ENCODE measurements at regions not wholly inside any gene's neighbourhood (a gene's known extent, or its start where the extent isn't known, plus 50 kb on each side); places are given as distances from the start of the nearest gene placed in this dataset.

GRCh38 chr1:24250791-24251190, 63.7 kb upstream of the IFNLR1 start:
- TF ChIP-seq, protein P1, sequence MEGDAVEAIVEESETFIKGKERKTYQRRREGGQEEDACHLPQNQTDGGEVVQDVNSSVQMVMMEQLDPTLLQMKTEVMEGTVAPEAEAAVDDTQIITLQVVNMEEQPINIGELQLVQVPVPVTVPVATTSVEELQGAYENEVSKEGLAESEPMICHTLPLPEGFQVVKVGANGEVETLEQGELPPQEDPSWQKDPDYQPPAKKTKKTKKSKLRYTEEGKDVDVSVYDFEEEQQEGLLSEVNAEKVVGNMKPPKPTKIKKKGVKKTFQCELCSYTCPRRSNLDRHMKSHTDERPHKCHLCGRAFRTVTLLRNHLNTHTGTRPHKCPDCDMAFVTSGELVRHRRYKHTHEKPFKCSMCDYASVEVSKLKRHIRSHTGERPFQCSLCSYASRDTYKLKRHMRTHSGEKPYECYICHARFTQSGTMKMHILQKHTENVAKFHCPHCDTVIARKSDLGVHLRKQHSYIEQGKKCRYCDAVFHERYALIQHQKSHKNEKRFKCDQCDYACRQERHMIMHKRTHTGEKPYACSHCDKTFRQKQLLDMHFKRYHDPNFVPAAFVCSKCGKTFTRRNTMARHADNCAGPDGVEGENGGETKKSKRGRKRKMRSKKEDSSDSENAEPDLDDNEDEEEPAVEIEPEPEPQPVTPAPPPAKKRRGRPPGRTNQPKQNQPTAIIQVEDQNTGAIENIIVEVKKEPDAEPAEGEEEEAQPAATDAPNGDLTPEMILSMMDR (IDR thresholded peaks at IDR 0.05), result no peak
- TF ChIP-seq EZH2 (IDR thresholded peaks at IDR 0.05) (no peak), EZH2phosphoT487 (IDR thresholded peaks at IDR 0.05) (no peak)
